Type B pancreatic cell (in vitro differentiated cells): ENCODE measurements at regions not wholly inside any gene's neighbourhood (a gene's known extent, or its start where the extent isn't known, plus 50 kb on each side); places are given as distances from the start of the nearest gene placed in this dataset.

Source experiments
- DNase-seq: peaks from one replicate; pipeline ENCODE4 v3.0.0; 2021; ENCODE audit warnings: mixed read lengths; ENCODE audit not compliant: unreplicated experiment; ENCODE audit errors: extremely low spot score
- H3K27ac Mint-ChIP-seq: 2 replicates; pipeline ENCODE4 v1.8.0; 2021; ENCODE audit warnings: mild to moderate bottlenecking, mixed read lengths
- H3K27me3 Mint-ChIP-seq: 2 replicates; pipeline ENCODE4 v1.8.0; 2021; ENCODE audit warnings: mixed read lengths
- H3K36me3 Mint-ChIP-seq: 2 replicates; pipeline ENCODE4 v1.8.0; 2021; ENCODE audit warnings: mixed read lengths
- H3K4me1 Mint-ChIP-seq: one replicate; pipeline ENCODE4 v1.8.0; 2021; ENCODE audit warnings: mixed read lengths; ENCODE audit not compliant: unreplicated experiment
- H3K4me3 Mint-ChIP-seq: 2 replicates; pipeline ENCODE4 v1.8.0; 2021; ENCODE audit warnings: mild to moderate bottlenecking, mixed read lengths
- H3K9me3 Mint-ChIP-seq: 2 replicates; pipeline ENCODE4 v1.8.0; 2021; ENCODE audit warnings: mixed read lengths
- TF ChIP-seq, protein P1 (sequence below): fragments of 200-600 bp; sonication (generic); conservative IDR thresholded peaks from 2 replicates; pipeline ENCODE4 v1.5.0; 2021; ENCODE audit warnings: antibody characterized with exemption, mild to moderate bottlenecking

DNA sequence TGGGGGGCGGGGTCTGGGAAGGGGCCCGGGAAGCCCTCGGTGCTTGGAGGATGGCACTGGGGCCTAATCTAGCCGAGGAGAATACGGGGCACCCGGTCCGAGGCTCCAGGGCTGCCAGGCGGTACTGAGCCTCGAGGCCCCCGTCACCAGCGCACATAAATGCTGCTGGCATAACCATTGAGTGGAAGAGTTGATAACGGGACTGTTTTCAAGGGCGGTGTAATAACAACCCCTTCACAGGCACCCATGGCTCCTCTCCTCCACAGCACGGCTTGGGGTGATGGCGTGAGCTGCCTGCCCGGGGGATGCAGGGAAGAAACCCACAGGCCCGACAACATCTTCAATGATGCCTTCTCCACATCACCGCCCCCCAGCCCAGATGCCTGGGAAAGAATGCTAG, 130.7 kb downstream of the FAM53A start:
- no peak overlapping the region for H3K27ac Mint-ChIP-seq

DNA sequence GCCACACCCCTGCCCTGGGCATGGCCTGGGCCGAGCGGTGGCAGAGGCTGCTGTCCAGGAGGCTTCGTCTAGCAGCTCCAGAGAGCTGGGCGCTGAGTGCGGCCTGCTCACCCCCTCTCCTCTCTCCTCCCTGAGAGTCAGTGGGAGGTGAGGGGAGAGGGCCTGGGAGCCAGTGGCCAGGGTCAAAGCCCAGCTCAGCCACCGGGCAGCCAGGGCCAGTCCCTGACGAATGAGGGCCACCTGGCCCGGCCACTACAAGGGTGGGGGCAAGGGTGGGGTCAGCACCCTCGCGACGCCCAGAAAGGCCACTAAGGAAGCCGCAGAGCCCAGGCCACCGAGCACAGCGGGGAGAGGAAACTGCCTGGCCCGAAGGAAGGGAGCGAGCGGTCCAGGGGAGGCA, 131.7 kb downstream of the FAM53A start:
- Mint-ChIP-seq H3K9me3 (no peaks in the 10 kb centered on the region), H3K27ac (no peak overlapping the region), H3K4me3 (no peak overlapping the region), H3K4me1 (peaks cover 5% of the 10 kb centered on the region), H3K27me3 (peaks cover 35% of the 10 kb centered on the region), H3K36me3 (no peaks in the 10 kb centered on the region)
- DNase-seq, result no peak
- TF ChIP-seq, protein P1, sequence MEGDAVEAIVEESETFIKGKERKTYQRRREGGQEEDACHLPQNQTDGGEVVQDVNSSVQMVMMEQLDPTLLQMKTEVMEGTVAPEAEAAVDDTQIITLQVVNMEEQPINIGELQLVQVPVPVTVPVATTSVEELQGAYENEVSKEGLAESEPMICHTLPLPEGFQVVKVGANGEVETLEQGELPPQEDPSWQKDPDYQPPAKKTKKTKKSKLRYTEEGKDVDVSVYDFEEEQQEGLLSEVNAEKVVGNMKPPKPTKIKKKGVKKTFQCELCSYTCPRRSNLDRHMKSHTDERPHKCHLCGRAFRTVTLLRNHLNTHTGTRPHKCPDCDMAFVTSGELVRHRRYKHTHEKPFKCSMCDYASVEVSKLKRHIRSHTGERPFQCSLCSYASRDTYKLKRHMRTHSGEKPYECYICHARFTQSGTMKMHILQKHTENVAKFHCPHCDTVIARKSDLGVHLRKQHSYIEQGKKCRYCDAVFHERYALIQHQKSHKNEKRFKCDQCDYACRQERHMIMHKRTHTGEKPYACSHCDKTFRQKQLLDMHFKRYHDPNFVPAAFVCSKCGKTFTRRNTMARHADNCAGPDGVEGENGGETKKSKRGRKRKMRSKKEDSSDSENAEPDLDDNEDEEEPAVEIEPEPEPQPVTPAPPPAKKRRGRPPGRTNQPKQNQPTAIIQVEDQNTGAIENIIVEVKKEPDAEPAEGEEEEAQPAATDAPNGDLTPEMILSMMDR, result no peak

More for the DNA sequence above, 130.7 kb downstream of the FAM53A start:
- Mint-ChIP-seq H3K36me3 (no peaks in the 10 kb centered on the region), H3K4me3 (no peak overlapping the region), H3K9me3 (no peaks in the 10 kb centered on the region), H3K27me3 (peaks cover 31% of the 10 kb centered on the region), H3K4me1 (peaks cover 5% of the 10 kb centered on the region)
- no peak for DNase-seq
- TF ChIP-seq, protein P1, result no peak

GRCh38 chr4:1551211-1551610, 132.9 kb downstream of the FAM53A start:
- Mint-ChIP-seq H3K4me1 (peaks cover 5% of the 10 kb centered on the region), H3K9me3 (no peaks in the 10 kb centered on the region), H3K27ac (no peak overlapping the region), H3K27me3 (peaks cover 29% of the 10 kb centered on the region), H3K36me3 (no peaks in the 10 kb centered on the region), H3K4me3 (no peak overlapping the region)
- no peak for DNase-seq
- TF ChIP-seq, protein P1, result no peak

DNA sequence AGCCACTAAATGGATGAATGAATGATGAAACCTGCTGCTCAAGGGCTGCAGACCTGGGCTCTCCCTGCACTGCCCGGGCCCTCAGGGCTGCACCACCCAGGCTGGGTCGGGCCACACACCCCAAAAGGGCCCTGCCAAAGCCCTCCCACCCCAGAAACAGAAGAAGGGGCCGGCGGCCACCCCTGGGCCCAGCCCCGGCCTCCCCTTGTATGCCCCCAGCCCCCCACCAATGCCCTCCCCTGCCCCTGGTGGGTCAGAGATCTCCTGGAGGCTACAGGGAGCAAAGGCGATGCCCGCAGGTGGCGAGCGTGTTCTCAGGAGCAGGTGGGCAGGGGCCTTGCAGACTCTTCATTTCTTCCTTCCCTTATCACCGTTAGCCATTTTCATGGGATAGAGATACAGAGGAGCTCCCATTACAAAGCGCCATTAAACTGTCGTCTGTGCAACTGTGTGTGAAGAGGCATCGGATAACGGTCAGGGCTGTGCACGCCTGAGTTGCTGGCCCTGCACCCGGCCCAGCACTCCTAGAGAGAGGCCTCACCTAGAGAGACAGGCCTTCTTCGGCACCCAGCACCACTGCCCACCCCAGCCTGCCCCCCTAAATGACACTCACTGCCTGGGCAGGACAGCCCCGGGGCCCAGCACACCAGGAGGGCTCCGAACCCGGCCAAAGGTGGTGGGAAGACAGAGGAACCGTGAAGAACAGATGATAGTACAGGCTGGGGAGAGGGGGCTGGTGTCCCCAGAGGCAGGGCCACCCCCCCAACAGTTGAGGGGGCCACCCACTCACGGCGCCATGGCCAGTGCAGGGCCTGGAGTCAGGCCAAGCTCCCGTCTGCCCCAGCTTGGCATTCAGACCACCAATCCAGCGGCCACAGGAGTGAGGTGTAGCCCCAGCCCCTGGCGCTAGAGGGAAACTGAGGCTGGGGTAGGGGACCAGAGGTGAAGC, 133.7 kb downstream of the FAM53A start:
- Mint-ChIP-seq H3K36me3 (no peaks in the 10 kb centered on the region), H3K9me3 (no peaks in the 10 kb centered on the region), H3K4me3 (no peak overlapping the region), H3K27ac (no peak overlapping the region), H3K27me3 (peaks cover 25% of the 10 kb centered on the region), H3K4me1 (peaks cover 5% of the 10 kb centered on the region)
- TF ChIP-seq, protein P1, result no peak
- DNase-seq, result no peak

DNA sequence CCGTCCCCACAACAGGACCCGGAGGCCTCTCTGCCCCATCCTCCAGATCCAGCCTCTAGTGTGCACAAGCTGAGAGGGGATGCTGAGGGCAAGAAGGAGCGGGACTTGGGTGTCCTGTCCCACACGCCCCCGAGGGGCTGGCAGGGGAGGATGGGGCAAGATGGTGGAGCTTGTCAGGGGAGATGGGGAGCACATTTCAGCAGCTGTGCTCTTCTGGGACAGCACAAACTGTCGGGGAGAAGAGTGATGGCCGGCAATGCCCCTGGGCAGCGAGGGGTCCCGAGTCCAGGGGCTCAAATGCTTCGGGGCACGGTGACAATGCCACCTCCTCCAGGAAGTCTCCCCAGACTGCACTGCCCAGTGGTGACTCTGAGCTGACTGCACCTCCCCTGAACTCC, 134.5 kb downstream of the FAM53A start:
- no peak for DNase-seq
- Mint-ChIP-seq H3K27ac (no peak overlapping the region), H3K27me3 (peaks cover 18% of the 10 kb centered on the region), H3K4me1 (peaks cover 5% of the 10 kb centered on the region), H3K9me3 (no peaks in the 10 kb centered on the region), H3K4me3 (no peak overlapping the region), H3K36me3 (no peaks in the 10 kb centered on the region)
- TF ChIP-seq, protein P1, result no peak
